ENCODE measurements at regions not wholly inside any gene's neighbourhood (a gene's known extent, or its start where the extent isn't known, plus 50 kb on each side); places are given as distances from the start of the nearest gene placed in this dataset.

GRCh38 chr11:46202149-46202548 is 75.3 kb upstream of the CREB3L1 start:
- DNase-seq: no peak
- H3K4me3 ChIP-seq: no peak overlapping the region
- no peaks in the 10 kb centered on the region for H3K9me3 ChIP-seq
- no peak for ATAC-seq
- intact Hi-C loops (cut with DNase I; ENCODE audit: low total_unique reads): no loop called here
- in situ Hi-C loops (cut with MboI; ENCODE audit: low sequenced_read_pairs in 4 of 4): no loop called here
- H3K27me3 ChIP-seq: peaks cover 0 to 9% (median 3%) of the 10 kb centered on the region in 3 donors
- no peak for TF ChIP-seq CTCF (IDR thresholded peaks at IDR 0.05 in 4 of 5, conservative IDR thresholded peaks at IDR 0.05 in 1 of 5)
- TF ChIP-seq POLR2A (IDR thresholded peaks at IDR 0.05): no peak
- H3K27ac ChIP-seq: no peak overlapping the region
- no peaks in the 10 kb centered on the region for H3K4me1 ChIP-seq
- no peaks in the 10 kb centered on the region for H3K36me3 ChIP-seq

- DNase-seq (no peak), ATAC-seq (no peak)
- no peak for TF ChIP-seq CTCF (IDR thresholded peaks at IDR 0.05 in 4 of 5, conservative IDR thresholded peaks at IDR 0.05 in 1 of 5)
- no peak for TF ChIP-seq POLR2A (IDR thresholded peaks at IDR 0.05)
- Histone ChIP-seq H3K9me3 (no peaks in the 10 kb centered on the region), H3K4me3 (no peak overlapping the region), H3K36me3 (no peaks in the 10 kb centered on the region), H3K27ac (no peak overlapping the region), H3K27me3 (peaks cover 0 to 7% (median 5%) of the 10 kb centered on the region in 3 donors), H3K4me1 (no peaks in the 10 kb centered on the region)
- in situ Hi-C loops (cut with MboI; ENCODE audit: low sequenced_read_pairs in 4 of 4) (no loop called here), intact Hi-C loops (cut with DNase I; ENCODE audit: low total_unique reads) (no loop called here)
These were observed 76.8 kb upstream of the CREB3L1 start for GRCh38 chr11:46200537-46201281.

GRCh38 chr11:46198245-46199240 is 77.3 kb upstream of the PHF21A start:
- no peaks in the 10 kb centered on the region for H3K9me3 ChIP-seq
- intact Hi-C loops (cut with DNase I; ENCODE audit: low total_unique reads) (no loop called here), in situ Hi-C loops (cut with MboI; ENCODE audit: low sequenced_read_pairs in 4 of 4) (no loop called here)
- H3K4me1 ChIP-seq: no peaks in the 10 kb centered on the region
- peaks cover 0 to 7% (median 5%) of the 10 kb centered on the region in 3 donors for H3K27me3 ChIP-seq
- no peak for DNase-seq
- H3K27ac ChIP-seq: no peak overlapping the region
- TF ChIP-seq CTCF (IDR thresholded peaks at IDR 0.05 in 4 of 5, conservative IDR thresholded peaks at IDR 0.05 in 1 of 5) (no peak), POLR2A (IDR thresholded peaks at IDR 0.05) (no peak)
- H3K36me3 ChIP-seq: no peaks in the 10 kb centered on the region
- no peak overlapping the region for H3K4me3 ChIP-seq
- no peak for ATAC-seq

GRCh38 chr11:46197421-46197820 is 76.2 kb upstream of the PHF21A start:
- H3K4me3 ChIP-seq: no peak overlapping the region
- H3K9me3 ChIP-seq: no peaks in the 10 kb centered on the region
- H3K27me3 ChIP-seq: peaks cover 0 to 7% (median 1%) of the 10 kb centered on the region in 3 donors
- TF ChIP-seq CTCF (IDR thresholded peaks at IDR 0.05 in 4 of 5, conservative IDR thresholded peaks at IDR 0.05 in 1 of 5) (no peak), POLR2A (IDR thresholded peaks at IDR 0.05) (no peak)
- intact Hi-C loops (cut with DNase I; ENCODE audit: low total_unique reads): no loop called here
- DNase-seq (no peak), ATAC-seq (no peak)
- H3K36me3 ChIP-seq: no peaks in the 10 kb centered on the region
- no peak overlapping the region for H3K27ac ChIP-seq
- H3K4me1 ChIP-seq: no peaks in the 10 kb centered on the region
- in situ Hi-C loops (cut with MboI; ENCODE audit: low sequenced_read_pairs in 4 of 4): no loop called here

All from gastrocnemius medialis (tissue), 4 donors.